ENCODE measurements at regions not wholly inside any gene's neighbourhood (a gene's known extent, or its start where the extent isn't known, plus 50 kb on each side); places are given as distances from the start of the nearest gene placed in this dataset.
"Not testable (repeated sequence)": the region's sequence is repeated elsewhere in the genome, so short reads cannot be mapped to it uniquely, and the experiment has no call there.

GRCh38 chrX:146056511-146057081 is 239.0 kb downstream of the SLITRK2 start:
- H3K27ac ChIP-seq (ENCODE audit: low read length), result no peak overlapping the region
- peaks cover 16% of the 10 kb centered on the region for H3K9me3 ChIP-seq (ENCODE audit: low read length)
- H3K4me2 ChIP-seq (ENCODE audit: low read depth, low read length, poor library complexity, severe bottlenecking), result no peak overlapping the region
- no peaks in the 10 kb centered on the region for H3K27me3 ChIP-seq (ENCODE audit: low read length)
- H3K79me2 ChIP-seq (ENCODE audit: low read length), result no peaks in the 10 kb centered on the region
- H3K9me2 ChIP-seq (replicated peaks; ENCODE audit: insufficient read depth, low read length), result no peaks in the 10 kb centered on the region
- no peak for DNase-seq
- H3K9ac ChIP-seq (ENCODE audit: low read length), result no peak overlapping the region
- H3K4me1 ChIP-seq (ENCODE audit: low read length), result no peaks in the 10 kb centered on the region
- H3K4me3 ChIP-seq (ENCODE audit: low read length), result no peak overlapping the region
- H4K20me1 ChIP-seq (ENCODE audit: insufficient read depth, low read depth, low read length), result no peaks in the 10 kb centered on the region
- no peaks in the 10 kb centered on the region for H3K36me3 ChIP-seq (ENCODE audit: insufficient read depth, low read length)
- no peak overlapping the region for H2AFZ ChIP-seq (ENCODE audit: low read length)

DNA sequence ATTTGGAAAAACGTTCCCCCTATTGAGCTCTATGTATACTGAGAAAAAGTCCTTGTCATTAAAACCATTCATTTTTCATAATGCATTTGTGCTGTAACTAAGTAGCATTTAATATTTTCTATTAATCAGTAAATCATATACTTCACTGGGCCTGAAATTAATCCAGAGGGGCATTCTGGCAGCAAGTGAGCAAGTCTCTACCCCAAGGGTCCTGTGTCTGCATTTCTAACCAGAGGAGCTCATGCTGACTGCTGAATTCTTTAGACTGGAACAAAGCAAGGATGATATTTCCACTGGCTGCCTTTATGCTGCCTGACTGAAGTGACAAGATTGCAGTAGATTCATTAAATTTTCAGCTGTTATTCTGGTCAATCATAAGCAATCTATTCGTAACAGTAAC is 246.5 kb downstream of the SLITRK2 start:
- Histone ChIP-seq H3K4me1 (ENCODE audit: low read length) (no peaks in the 10 kb centered on the region), H3K9me2 (replicated peaks; ENCODE audit: insufficient read depth, low read length) (no peaks in the 10 kb centered on the region), H3K79me2 (ENCODE audit: low read length) (no peaks in the 10 kb centered on the region), H3K27ac (ENCODE audit: low read length) (no peak overlapping the region), H2AFZ (ENCODE audit: low read length) (no peak overlapping the region), H3K27me3 (ENCODE audit: low read length) (no peaks in the 10 kb centered on the region), H4K20me1 (ENCODE audit: insufficient read depth, low read depth, low read length) (no peaks in the 10 kb centered on the region), H3K4me2 (ENCODE audit: low read depth, low read length, poor library complexity, severe bottlenecking) (no peak overlapping the region), H3K9me3 (ENCODE audit: low read length) (peaks cover 10% of the 10 kb centered on the region), H3K9ac (ENCODE audit: low read length) (no peak overlapping the region), H3K4me3 (ENCODE audit: low read length) (no peak overlapping the region), H3K36me3 (ENCODE audit: insufficient read depth, low read length) (no peaks in the 10 kb centered on the region)
- no peak for DNase-seq

GRCh38 chrX:146090732-146091131 is 273.1 kb downstream of the SLITRK2 start:
- DNase-seq, result no peak
- peaks cover 14% of the 10 kb centered on the region; the same call in 1 of the 2 replicates for H3K9me3 ChIP-seq (ENCODE audit: low read length)
- H3K4me1 ChIP-seq (ENCODE audit: low read length), result no peaks in the 10 kb centered on the region
- H3K27ac ChIP-seq (ENCODE audit: low read length), result no peak overlapping the region
- no peaks in the 10 kb centered on the region for H3K36me3 ChIP-seq (ENCODE audit: insufficient read depth, low read length)
- no peak overlapping the region for H3K9ac ChIP-seq (ENCODE audit: low read length)
- no peak overlapping the region for H2AFZ ChIP-seq (ENCODE audit: low read length)
- H3K4me3 ChIP-seq (ENCODE audit: low read length), result no peak overlapping the region
- H3K4me2 ChIP-seq (ENCODE audit: low read depth, low read length, poor library complexity, severe bottlenecking), result no peak overlapping the region
- no peaks in the 10 kb centered on the region for H3K9me2 ChIP-seq (replicated peaks; ENCODE audit: insufficient read depth, low read length)
- no peaks in the 10 kb centered on the region for H4K20me1 ChIP-seq (ENCODE audit: insufficient read depth, low read depth, low read length)
- no peaks in the 10 kb centered on the region for H3K79me2 ChIP-seq (ENCODE audit: low read length)
- H3K27me3 ChIP-seq (ENCODE audit: low read length), result no peaks in the 10 kb centered on the region

GRCh38 chrX:146109362-146109761 is 291.7 kb downstream of the SLITRK2 start:
- H3K4me2 ChIP-seq (ENCODE audit: low read depth, low read length, poor library complexity, severe bottlenecking), result no peak overlapping the region
- no peaks in the 10 kb centered on the region for H3K4me1 ChIP-seq (ENCODE audit: low read length)
- H3K9me3 ChIP-seq (ENCODE audit: low read length), result peaks cover 17% of the 10 kb centered on the region; the same call in 1 of the 2 replicates
- H3K9me2 ChIP-seq (replicated peaks; ENCODE audit: insufficient read depth, low read length), result no peaks in the 10 kb centered on the region
- no peak for DNase-seq
- H3K79me2 ChIP-seq (ENCODE audit: low read length), result no peaks in the 10 kb centered on the region
- no peak overlapping the region for H3K9ac ChIP-seq (ENCODE audit: low read length)
- H4K20me1 ChIP-seq (ENCODE audit: insufficient read depth, low read depth, low read length), result no peaks in the 10 kb centered on the region
- H3K27me3 ChIP-seq (ENCODE audit: low read length), result no peaks in the 10 kb centered on the region
- H3K36me3 ChIP-seq (ENCODE audit: insufficient read depth, low read length), result no peaks in the 10 kb centered on the region
- no peak overlapping the region for H2AFZ ChIP-seq (ENCODE audit: low read length)
- H3K27ac ChIP-seq (ENCODE audit: low read length), result no peak overlapping the region
- H3K4me3 ChIP-seq (ENCODE audit: low read length), result no peak overlapping the region

DNA sequence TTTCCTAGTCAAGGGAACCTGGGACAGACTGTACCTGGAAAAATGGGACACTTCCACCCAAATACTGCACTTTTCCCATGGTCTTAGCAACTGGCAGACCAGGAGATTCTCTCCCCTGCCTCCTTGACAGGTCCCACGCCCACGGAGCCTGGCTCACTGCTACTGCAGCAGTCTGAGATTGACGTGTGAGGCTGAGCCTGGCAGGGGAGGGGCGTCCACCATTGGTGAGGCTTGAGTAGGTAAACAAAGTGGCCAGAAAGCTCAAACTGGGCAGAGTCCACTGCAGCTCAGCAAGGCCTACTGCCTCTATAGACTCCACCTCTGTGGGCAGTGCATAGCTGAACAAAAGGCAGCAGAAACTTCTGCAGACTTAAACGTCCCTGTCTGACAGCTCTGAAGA is 301.4 kb downstream of the SLITRK2 start:
- H3K9me2 ChIP-seq (replicated peaks; ENCODE audit: insufficient read depth, low read length); H4K20me1 ChIP-seq (ENCODE audit: insufficient read depth, low read depth, low read length); H2AFZ ChIP-seq (ENCODE audit: low read length); H3K27me3 ChIP-seq (ENCODE audit: low read length); H3K9ac ChIP-seq (ENCODE audit: low read length); H3K79me2 ChIP-seq (ENCODE audit: low read length); H3K36me3 ChIP-seq (ENCODE audit: insufficient read depth, low read length); DNase-seq; H3K4me2 ChIP-seq (ENCODE audit: low read depth, low read length, poor library complexity, severe bottlenecking); H3K4me1 ChIP-seq (ENCODE audit: low read length); H3K4me3 ChIP-seq (ENCODE audit: low read length); H3K27ac ChIP-seq (ENCODE audit: low read length): not testable (repeated sequence)
- peaks cover 13% of the 10 kb centered on the region; the same call in 1 of the 2 replicates for H3K9me3 ChIP-seq (ENCODE audit: low read length)

DNA sequence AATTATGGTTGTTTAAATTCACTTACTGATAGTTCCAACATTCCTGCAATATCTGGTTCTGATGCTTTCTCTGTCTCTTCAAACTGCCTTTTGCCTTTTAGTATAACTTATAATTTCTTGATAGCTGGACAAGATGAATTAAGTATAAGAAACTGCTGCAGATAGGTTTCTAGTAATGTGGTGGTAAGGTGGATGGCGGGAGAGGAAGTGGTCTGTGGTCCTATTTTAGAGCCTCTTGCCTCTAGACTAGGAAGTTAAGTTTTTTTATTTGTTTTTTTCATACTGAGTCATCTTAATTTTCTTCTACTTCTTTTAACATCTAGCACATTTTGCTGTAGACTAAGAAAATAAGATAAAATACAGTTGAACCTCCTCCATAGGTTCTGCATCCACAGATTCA is 310.0 kb downstream of the SLITRK2 start:
- Histone ChIP-seq H3K9me3 (ENCODE audit: low read length) (0 out of 2 replicates have a peak, but pooled peaks cover 3% of the 10 kb centered on the region), H3K9ac (ENCODE audit: low read length) (no peak overlapping the region), H3K4me3 (ENCODE audit: low read length) (no peak overlapping the region), H3K27ac (ENCODE audit: low read length) (no peak overlapping the region), H3K79me2 (ENCODE audit: low read length) (no peaks in the 10 kb centered on the region), H3K4me2 (ENCODE audit: low read depth, low read length, poor library complexity, severe bottlenecking) (no peak overlapping the region), H3K27me3 (ENCODE audit: low read length) (no peaks in the 10 kb centered on the region), H3K4me1 (ENCODE audit: low read length) (no peaks in the 10 kb centered on the region), H4K20me1 (ENCODE audit: insufficient read depth, low read depth, low read length) (no peaks in the 10 kb centered on the region), H3K9me2 (replicated peaks; ENCODE audit: insufficient read depth, low read length) (no peaks in the 10 kb centered on the region), H3K36me3 (ENCODE audit: insufficient read depth, low read length) (no peaks in the 10 kb centered on the region), H2AFZ (ENCODE audit: low read length) (no peak overlapping the region)
- DNase-seq, result no peak

- Histone ChIP-seq H3K4me1 (ENCODE audit: low read length) (no peaks in the 10 kb centered on the region), H3K27me3 (ENCODE audit: low read length) (no peaks in the 10 kb centered on the region), H3K9me3 (ENCODE audit: low read length) (no peaks in the 10 kb centered on the region; the same call in 1 of the 2 replicates), H3K4me3 (ENCODE audit: low read length) (no peak overlapping the region), H3K9me2 (replicated peaks; ENCODE audit: insufficient read depth, low read length) (no peaks in the 10 kb centered on the region), H4K20me1 (ENCODE audit: insufficient read depth, low read depth, low read length) (no peaks in the 10 kb centered on the region), H2AFZ (ENCODE audit: low read length) (no peak overlapping the region), H3K27ac (ENCODE audit: low read length) (no peak overlapping the region), H3K4me2 (ENCODE audit: low read depth, low read length, poor library complexity, severe bottlenecking) (no peak overlapping the region), H3K9ac (ENCODE audit: low read length) (no peak overlapping the region), H3K79me2 (ENCODE audit: low read length) (no peaks in the 10 kb centered on the region), H3K36me3 (ENCODE audit: insufficient read depth, low read length) (no peaks in the 10 kb centered on the region)
- no peak for DNase-seq
These were observed 323.6 kb downstream of the SLITRK2 start for GRCh38 chrX:146141221-146141620.

DNA sequence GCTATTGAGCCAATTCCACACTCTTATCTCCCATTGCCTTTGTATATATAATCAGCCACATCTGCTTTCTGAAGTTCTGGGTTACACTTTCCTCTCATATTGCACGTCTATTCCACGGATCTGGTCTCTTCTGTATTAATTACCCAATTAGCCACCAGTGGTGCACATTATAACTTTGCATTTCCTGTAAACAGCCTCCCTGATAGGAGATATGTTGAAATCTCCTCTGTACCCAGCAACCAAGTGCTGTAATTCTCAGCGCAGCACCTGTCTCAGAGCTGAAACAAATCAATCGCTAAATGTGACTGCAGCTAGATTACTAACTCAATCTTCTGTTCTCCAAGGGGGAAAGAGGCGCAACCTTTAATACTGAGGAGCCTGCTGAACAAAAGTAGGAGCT is 326.4 kb downstream of the SLITRK2 start:
- Histone ChIP-seq H3K4me1 (ENCODE audit: low read length) (no peaks in the 10 kb centered on the region), H3K4me3 (ENCODE audit: low read length) (no peak overlapping the region), H3K36me3 (ENCODE audit: insufficient read depth, low read length) (no peaks in the 10 kb centered on the region), H4K20me1 (ENCODE audit: insufficient read depth, low read depth, low read length) (no peaks in the 10 kb centered on the region), H3K9me2 (replicated peaks; ENCODE audit: insufficient read depth, low read length) (no peaks in the 10 kb centered on the region), H3K27me3 (ENCODE audit: low read length) (no peaks in the 10 kb centered on the region), H3K9ac (ENCODE audit: low read length) (no peak overlapping the region), H3K27ac (ENCODE audit: low read length) (no peak overlapping the region), H3K4me2 (ENCODE audit: low read depth, low read length, poor library complexity, severe bottlenecking) (no peak overlapping the region), H3K9me3 (ENCODE audit: low read length) (peaks cover 6% of the 10 kb centered on the region; the same call in 1 of the 2 replicates), H3K79me2 (ENCODE audit: low read length) (no peaks in the 10 kb centered on the region), H2AFZ (ENCODE audit: low read length) (no peak overlapping the region)
- DNase-seq, result no peak

GRCh38 chrX:146154191-146154590 is 336.6 kb downstream of the SLITRK2 start:
- no peak overlapping the region for H3K27ac ChIP-seq (ENCODE audit: low read length)
- no peaks in the 10 kb centered on the region for H3K4me1 ChIP-seq (ENCODE audit: low read length)
- no peaks in the 10 kb centered on the region for H3K27me3 ChIP-seq (ENCODE audit: low read length)
- H3K79me2 ChIP-seq (ENCODE audit: low read length), result no peaks in the 10 kb centered on the region
- H3K36me3 ChIP-seq (ENCODE audit: insufficient read depth, low read length), result no peaks in the 10 kb centered on the region
- H3K4me2 ChIP-seq (ENCODE audit: low read depth, low read length, poor library complexity, severe bottlenecking), result no peak overlapping the region
- H3K9ac ChIP-seq (ENCODE audit: low read length), result no peak overlapping the region
- no peak for DNase-seq
- no peak overlapping the region for H2AFZ ChIP-seq (ENCODE audit: low read length)
- H3K9me2 ChIP-seq (replicated peaks; ENCODE audit: insufficient read depth, low read length), result no peaks in the 10 kb centered on the region
- H4K20me1 ChIP-seq (ENCODE audit: insufficient read depth, low read depth, low read length), result no peaks in the 10 kb centered on the region
- H3K9me3 ChIP-seq (ENCODE audit: low read length), result peaks cover 14% of the 10 kb centered on the region
- no peak overlapping the region for H3K4me3 ChIP-seq (ENCODE audit: low read length)

Data from Karpas-422 (cell line).